GM23338 (cell line): ENCODE measurements at regions not wholly inside any gene's neighbourhood (a gene's known extent, or its start where the extent isn't known, plus 50 kb on each side); places are given as distances from the start of the nearest gene placed in this dataset.

Experiments used
- ATAC-seq: fragments of 200-7000 bp; cut with Tn5 transposase; 3 replicates; pipeline ENCODE4 v1.9.1; 2020
- DNase-seq: peaks from one replicate; pipeline ENCODE4 v3.0.0-alpha.2; 2015; ENCODE audit warnings: low spot score
- H2AFZ ChIP-seq: fragments of 200-600 bp; sonication (generic); 2 replicates; pipeline ENCODE4 v1.8.0; 2016; ENCODE audit warnings: antibody characterized with exemption, mild to moderate bottlenecking, moderate library complexity
- H3F3A ChIP-seq: fragments of 200-600 bp; sonication (generic); replicated peaks from 2 replicates; pipeline ENCODE4 v1.8.0; 2017; ENCODE audit warnings: antibody characterized with exemption, mixed run types, low read depth
- H3K27ac ChIP-seq: fragments of 200-600 bp; sonication (generic); 2 replicates; pipeline ENCODE4 v1.6.1; 2016; ENCODE audit warnings: low read depth
- H3K27me3 ChIP-seq: fragments of 200-600 bp; sonication (generic); 2 replicates; pipeline ENCODE4 v1.8.0; 2016; ENCODE audit warnings: mild to moderate bottlenecking, mixed run types, moderate library complexity; ENCODE audit not compliant: insufficient read depth
- H3K36me3 ChIP-seq: fragments of 200-600 bp; sonication (generic); 2 replicates; pipeline ENCODE4 v1.8.0; 2016; ENCODE audit warnings: mild to moderate bottlenecking; ENCODE audit not compliant: insufficient read depth
- H3K4me1 ChIP-seq: fragments of 200-600 bp; sonication (generic); 2 replicates; pipeline ENCODE4 v1.8.0; 2016; ENCODE audit warnings: mild to moderate bottlenecking, moderate library complexity; ENCODE audit not compliant: insufficient read depth
- H3K4me2 ChIP-seq: fragments of 200-600 bp; sonication (generic); 2 replicates; pipeline ENCODE4 v1.7.1; 2017; ENCODE audit warnings: mixed run types
- H3K4me3 ChIP-seq: fragments of 200-600 bp; sonication (generic); 2 replicates; pipeline ENCODE4 v1.6.1; 2016; ENCODE audit warnings: mixed run types
- H3K79me2 ChIP-seq: fragments of 200-600 bp; sonication (generic); replicated peaks from 2 replicates; pipeline ENCODE4 v1.8.0; 2017; ENCODE audit warnings: mild to moderate bottlenecking; ENCODE audit not compliant: insufficient read depth
- H3K9me2 ChIP-seq: fragments of 200-600 bp; sonication (generic); 2 replicates; pipeline ENCODE4 v1.8.0; 2017; ENCODE audit not compliant: insufficient read depth
- H4K20me1 ChIP-seq: fragments of 200-600 bp; sonication (generic); replicated peaks from 2 replicates; pipeline ENCODE4 v1.8.0; 2017; ENCODE audit warnings: mild to moderate bottlenecking; ENCODE audit not compliant: insufficient read depth
- H3K27ac Mint-ChIP-seq: 2 replicates; pipeline ENCODE4 v1.8.0; 2020; ENCODE audit warnings: inconsistent platforms, mild to moderate bottlenecking, moderate library complexity, mixed read lengths
- H3K27me3 Mint-ChIP-seq: 3 replicates; pipeline ENCODE4 v1.8.0; 2022; ENCODE audit warnings: low read depth, mild to moderate bottlenecking, moderate library complexity, mixed read lengths, inconsistent platforms; ENCODE audit not compliant: insufficient read depth, poor library complexity
- H3K36me3 Mint-ChIP-seq: 3 replicates; pipeline ENCODE4 v1.8.0; 2021; ENCODE audit warnings: low read depth, mild to moderate bottlenecking, inconsistent platforms, moderate library complexity, mixed read lengths
- H3K4me1 Mint-ChIP-seq: 3 replicates; pipeline ENCODE4 v1.8.0; 2020; ENCODE audit warnings: mild to moderate bottlenecking, inconsistent platforms, mixed read lengths
- H3K4me3 Mint-ChIP-seq: 3 replicates; pipeline ENCODE4 v1.8.0; 2021; ENCODE audit warnings: moderate library complexity, mild to moderate bottlenecking, inconsistent platforms, mixed read lengths
- H3K9me3 Mint-ChIP-seq: 3 replicates; pipeline ENCODE4 v1.8.0; 2020; ENCODE audit warnings: moderate library complexity, mild to moderate bottlenecking, inconsistent platforms, mixed read lengths
- CREB1 ChIP-seq: fragments of 250-450 bp; sonication (Bioruptor Pico); IDR thresholded peaks from 2 replicates; pipeline ENCODE4 v1.5.0; 2020; ENCODE audit warnings: low read depth, mild to moderate bottlenecking, moderate library complexity
- CTCF ChIP-seq, 2 experiments: fragments of 200-600 bp in 1 of 2; sonication (generic) in 1 of 2; conservative IDR thresholded peaks; 2 replicates each; pipeline versions ENCODE4 v1.5.1 to v1.6.1; 2016 to 2017; ENCODE audit warnings: antibody characterized with exemption in 2 of 2, low read depth in 2 of 2, mild to moderate bottlenecking in 2 of 2, moderate library complexity in 1 of 2
- EZH2 ChIP-seq: fragments of 200-600 bp; sonication (generic); IDR thresholded peaks from one replicate; pipeline ENCODE4 v1.8.0; 2017; ENCODE audit warnings: antibody characterized with exemption, mild to moderate bottlenecking, low read depth; ENCODE audit not compliant: unreplicated experiment
- EZH2phosphoT487 ChIP-seq: fragments of 200-600 bp; sonication (generic); IDR thresholded peaks from one replicate; pipeline ENCODE4 v1.8.1; 2018; ENCODE audit warnings: antibody characterized with exemption; ENCODE audit not compliant: unreplicated experiment
- NANOG ChIP-seq: IDR thresholded peaks from 2 replicates; pipeline ENCODE4 v1.6.1; 2016; ENCODE audit warnings: antibody characterized with exemption, borderline replicate concordance
- ZNF114 ChIP-seq: fragments of 250-450 bp; sonication (Bioruptor Pico); IDR thresholded peaks from 2 replicates; pipeline ENCODE4 v1.5.0; 2020; ENCODE audit warnings: mild to moderate bottlenecking, moderate library complexity
- TF ChIP-seq, protein P1 (sequence below): IDR thresholded peaks from 2 replicates; pipeline ENCODE4 v1.6.1; 2016; ENCODE audit warnings: antibody characterized with exemption
- TF ChIP-seq, protein P2 (sequence below): fragments of 250-450 bp; sonication (Bioruptor Pico); IDR thresholded peaks from 2 replicates; pipeline ENCODE4 v1.5.0; 2020; ENCODE audit warnings: mild to moderate bottlenecking, moderate library complexity

GRCh38 chr13:53101883-53102282 is 73.3 kb downstream of the OLFM4 start:
- Mint-ChIP-seq H3K4me3 (no peak overlapping the region), H3K36me3 (no peaks in the 10 kb centered on the region), H3K9me3 (peaks cover 3% of the 10 kb centered on the region; the same call in 2 of the 3 replicates), H3K4me1 (no peaks in the 10 kb centered on the region), H3K27me3 (peaks cover 3% of the 10 kb centered on the region), H3K27ac (no peak overlapping the region)
- H4K20me1 ChIP-seq, result no peaks in the 10 kb centered on the region
- H3K79me2 ChIP-seq, result no peaks in the 10 kb centered on the region
- no peak overlapping the region for H2AFZ ChIP-seq
- H3K4me1 ChIP-seq, result no peaks in the 10 kb centered on the region
- no peak overlapping the region for H3K4me2 ChIP-seq
- ATAC-seq (no peak), DNase-seq (no peak)
- 0 out of 2 replicates have a peak, but pooled peaks cover 9% of the 10 kb centered on the region for H3K9me2 ChIP-seq
- H3K36me3 ChIP-seq, result no peaks in the 10 kb centered on the region
- no peak overlapping the region for H3K27ac ChIP-seq
- no peak overlapping the region for H3K4me3 ChIP-seq
- TF ChIP-seq CTCF (conservative IDR thresholded peaks at IDR 0.05; ENCODE audit: low read depth in 2 of 2), result no peak
- TF ChIP-seq CREB1 (CRISPR knock-in tag), result no peak
- TF ChIP-seq EZH2phosphoT487, result no peak
- TF ChIP-seq, protein P1, sequence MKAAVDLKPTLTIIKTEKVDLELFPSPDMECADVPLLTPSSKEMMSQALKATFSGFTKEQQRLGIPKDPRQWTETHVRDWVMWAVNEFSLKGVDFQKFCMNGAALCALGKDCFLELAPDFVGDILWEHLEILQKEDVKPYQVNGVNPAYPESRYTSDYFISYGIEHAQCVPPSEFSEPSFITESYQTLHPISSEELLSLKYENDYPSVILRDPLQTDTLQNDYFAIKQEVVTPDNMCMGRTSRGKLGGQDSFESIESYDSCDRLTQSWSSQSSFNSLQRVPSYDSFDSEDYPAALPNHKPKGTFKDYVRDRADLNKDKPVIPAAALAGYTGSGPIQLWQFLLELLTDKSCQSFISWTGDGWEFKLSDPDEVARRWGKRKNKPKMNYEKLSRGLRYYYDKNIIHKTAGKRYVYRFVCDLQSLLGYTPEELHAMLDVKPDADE, result no peak
- TF ChIP-seq, protein P2, sequence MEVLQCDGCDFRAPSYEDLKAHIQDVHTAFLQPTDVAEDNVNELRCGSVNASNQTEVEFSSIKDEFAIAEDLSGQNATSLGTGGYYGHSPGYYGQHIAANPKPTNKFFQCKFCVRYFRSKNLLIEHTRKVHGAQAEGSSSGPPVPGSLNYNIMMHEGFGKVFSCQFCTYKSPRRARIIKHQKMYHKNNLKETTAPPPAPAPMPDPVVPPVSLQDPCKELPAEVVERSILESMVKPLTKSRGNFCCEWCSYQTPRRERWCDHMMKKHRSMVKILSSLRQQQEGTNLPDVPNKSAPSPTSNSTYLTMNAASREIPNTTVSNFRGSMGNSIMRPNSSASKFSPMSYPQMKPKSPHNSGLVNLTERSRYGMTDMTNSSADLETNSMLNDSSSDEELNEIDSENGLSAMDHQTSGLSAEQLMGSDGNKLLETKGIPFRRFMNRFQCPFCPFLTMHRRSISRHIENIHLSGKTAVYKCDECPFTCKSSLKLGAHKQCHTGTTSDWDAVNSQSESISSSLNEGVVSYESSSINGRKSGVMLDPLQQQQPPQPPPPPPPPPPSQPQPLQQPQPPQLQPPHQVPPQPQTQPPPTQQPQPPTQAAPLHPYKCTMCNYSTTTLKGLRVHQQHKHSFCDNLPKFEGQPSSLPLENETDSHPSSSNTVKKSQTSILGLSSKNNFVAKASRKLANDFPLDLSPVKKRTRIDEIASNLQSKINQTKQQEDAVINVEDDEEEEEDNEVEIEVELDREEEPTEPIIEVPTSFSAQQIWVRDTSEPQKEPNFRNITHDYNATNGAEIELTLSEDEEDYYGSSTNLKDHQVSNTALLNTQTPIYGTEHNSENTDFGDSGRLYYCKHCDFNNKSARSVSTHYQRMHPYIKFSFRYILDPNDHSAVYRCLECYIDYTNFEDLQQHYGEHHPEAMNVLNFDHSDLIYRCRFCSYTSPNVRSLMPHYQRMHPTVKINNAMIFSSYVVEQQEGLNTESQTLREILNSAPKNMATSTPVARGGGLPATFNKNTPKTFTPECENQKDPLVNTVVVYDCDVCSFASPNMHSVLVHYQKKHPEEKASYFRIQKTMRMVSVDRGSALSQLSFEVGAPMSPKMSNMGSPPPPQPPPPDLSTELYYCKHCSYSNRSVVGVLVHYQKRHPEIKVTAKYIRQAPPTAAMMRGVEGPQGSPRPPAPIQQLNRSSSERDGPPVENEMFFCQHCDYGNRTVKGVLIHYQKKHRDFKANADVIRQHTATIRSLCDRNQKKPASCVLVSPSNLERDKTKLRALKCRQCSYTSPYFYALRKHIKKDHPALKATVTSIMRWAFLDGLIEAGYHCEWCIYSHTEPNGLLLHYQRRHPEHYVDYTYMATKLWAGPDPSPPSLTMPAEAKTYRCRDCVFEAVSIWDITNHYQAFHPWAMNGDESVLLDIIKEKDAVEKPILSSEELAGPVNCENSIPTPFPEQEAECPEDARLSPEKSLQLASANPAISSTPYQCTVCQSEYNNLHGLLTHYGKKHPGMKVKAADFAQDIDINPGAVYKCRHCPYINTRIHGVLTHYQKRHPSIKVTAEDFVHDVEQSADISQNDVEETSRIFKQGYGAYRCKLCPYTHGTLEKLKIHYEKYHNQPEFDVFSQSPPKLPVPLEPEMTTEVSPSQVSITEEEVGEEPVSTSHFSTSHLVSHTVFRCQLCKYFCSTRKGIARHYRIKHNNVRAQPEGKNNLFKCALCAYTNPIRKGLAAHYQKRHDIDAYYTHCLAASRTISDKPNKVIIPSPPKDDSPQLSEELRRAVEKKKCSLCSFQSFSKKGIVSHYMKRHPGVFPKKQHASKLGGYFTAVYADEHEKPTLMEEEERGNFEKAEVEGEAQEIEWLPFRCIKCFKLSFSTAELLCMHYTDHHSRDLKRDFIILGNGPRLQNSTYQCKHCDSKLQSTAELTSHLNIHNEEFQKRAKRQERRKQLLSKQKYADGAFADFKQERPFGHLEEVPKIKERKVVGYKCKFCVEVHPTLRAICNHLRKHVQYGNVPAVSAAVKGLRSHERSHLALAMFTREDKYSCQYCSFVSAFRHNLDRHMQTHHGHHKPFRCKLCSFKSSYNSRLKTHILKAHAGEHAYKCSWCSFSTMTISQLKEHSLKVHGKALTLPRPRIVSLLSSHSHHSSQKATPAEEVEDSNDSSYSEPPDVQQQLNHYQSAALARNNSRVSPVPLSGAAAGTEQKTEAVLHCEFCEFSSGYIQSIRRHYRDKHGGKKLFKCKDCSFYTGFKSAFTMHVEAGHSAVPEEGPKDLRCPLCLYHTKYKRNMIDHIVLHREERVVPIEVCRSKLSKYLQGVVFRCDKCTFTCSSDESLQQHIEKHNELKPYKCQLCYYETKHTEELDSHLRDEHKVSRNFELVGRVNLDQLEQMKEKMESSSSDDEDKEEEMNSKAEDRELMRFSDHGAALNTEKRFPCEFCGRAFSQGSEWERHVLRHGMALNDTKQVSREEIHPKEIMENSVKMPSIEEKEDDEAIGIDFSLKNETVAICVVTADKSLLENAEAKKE (CRISPR knock-in tag), result no peak
- TF ChIP-seq ZNF114 (CRISPR knock-in tag), result no peak
- TF ChIP-seq EZH2, result no peak
- TF ChIP-seq NANOG, result no peak
- H3K27me3 ChIP-seq, result no peaks in the 10 kb centered on the region
- H3F3A ChIP-seq, result no peaks in the 10 kb centered on the region
